DLD1 (cell line): ENCODE measurements at regions not wholly inside any gene's neighbourhood (a gene's known extent, or its start where the extent isn't known, plus 50 kb on each side); places are given as distances from the start of the nearest gene placed in this dataset.

ENCODE experiments used
- in situ Hi-C: cut with HindIII; loops from 2 replicates; pipeline ENCODE4 v1.10.0; 2017; ENCODE audit warnings: low sequenced_read_pairs

- in situ Hi-C loops: loop anchor here (5.0 kb wide), 1 partner anchor 36 kb away; no protein-coding TSS in a partner anchor
Observed at GRCh38 chr5:74201334-74202081, 439.0 kb downstream of the ENC1 start.

DNA sequence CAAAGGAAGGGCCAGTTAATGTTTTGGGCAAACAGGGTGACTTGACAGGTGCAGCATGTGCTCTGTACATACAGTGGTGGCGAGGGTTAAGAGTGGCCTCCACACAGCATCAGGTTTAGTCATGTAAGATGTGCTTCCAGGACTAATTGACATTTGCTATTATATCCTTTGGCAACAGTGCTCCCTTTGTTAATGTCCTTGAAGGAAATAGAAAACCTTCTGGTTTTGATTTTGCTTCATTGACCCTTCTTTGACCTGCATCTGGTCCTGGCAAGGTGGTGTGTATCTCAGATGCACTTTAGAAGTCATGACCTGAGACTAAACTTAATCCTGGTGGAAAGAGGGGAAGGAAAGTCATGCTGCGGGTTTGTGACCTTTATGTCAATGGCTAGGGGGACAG lies 440.0 kb downstream of the ENC1 start:
- in situ Hi-C loops: loop anchor here (5.0 kb wide), 1 partner anchor 37 kb away; no protein-coding TSS in a partner anchor

DNA sequence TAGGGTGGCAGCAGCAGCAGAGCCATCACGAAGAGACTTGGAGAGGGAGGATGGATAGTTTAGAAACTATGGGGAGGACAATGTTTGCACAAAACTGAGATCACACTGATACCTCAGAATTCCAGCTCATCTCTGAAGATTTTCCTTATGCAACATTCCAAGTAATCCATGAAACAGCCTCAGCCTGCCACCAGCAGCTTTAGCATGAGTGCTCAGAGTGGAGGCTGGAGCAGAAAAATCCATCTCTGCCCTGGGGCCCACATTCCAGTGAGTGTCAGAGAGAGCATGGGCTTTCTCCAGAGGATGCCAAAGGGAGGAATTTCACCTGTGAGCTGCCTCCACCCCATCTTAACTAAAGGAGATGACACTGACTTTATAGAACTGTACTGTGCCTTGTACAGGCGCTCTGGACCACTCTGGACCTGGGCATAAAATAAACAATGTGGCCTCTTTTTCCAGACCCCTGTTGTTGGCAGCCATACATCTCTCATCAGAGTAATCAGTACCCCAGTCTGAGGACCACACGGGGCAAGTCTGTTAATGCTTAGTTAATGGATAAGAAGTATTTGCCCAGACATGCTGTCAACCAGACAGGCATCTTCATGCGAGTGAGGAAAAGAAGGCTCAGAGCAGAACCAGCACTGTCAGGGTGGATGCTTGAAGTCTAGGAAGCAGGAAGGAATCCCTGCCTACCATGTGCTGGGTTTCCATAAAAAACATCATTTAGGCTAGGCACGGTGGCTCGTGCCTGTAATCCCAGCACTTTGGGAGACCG lies 440.9 kb downstream of the ENC1 start:
- in situ Hi-C loops: loop anchor here (5.0 kb wide), 1 partner anchor 38 kb away; no protein-coding TSS in a partner anchor

GRCh38 chr5:74199005-74199404 lies 441.5 kb downstream of the ENC1 start:
- in situ Hi-C loops: no loop called here

DNA sequence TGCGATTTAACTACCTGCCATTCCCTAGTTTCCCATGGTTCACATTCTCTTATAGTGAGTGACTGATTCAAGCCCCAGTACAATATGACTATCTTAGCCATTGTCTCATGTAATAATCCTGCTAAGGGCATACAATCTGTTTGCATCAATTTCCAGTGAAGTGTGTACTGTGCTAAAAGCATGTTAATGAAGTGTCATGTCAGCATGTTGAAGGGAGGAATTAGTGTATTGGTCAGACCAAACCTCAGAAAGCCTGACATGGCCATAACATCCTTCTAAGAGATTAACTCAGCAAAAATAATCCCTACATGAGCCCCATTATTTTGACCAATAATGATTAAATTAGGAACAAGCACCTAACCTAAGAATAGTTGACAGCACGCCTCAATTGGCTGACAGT lies 442.4 kb downstream of the ENC1 start:
- in situ Hi-C loops: no loop called here

DNA sequence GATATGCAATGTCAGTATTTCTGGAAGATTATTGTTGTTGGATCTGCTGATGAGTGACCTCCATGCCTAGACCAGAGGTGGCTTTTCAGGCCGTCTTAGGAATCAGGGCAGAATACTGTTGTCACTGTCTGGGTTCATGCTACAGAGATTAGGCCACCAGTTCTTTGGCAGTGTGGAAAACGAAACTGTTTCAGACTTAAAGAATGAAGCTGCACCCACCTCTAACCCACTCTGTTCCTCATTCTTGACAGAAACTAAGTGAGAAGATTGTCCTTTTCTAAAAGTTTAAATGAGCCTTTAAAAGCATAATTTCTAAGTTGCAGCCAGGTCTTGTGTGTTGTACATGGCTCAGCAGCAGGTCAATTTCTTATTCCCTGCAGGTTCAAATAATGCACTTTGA lies 444.3 kb downstream of the ENC1 start:
- in situ Hi-C loops: no loop called here

- in situ Hi-C loops: no loop called here
Observed at GRCh38 chr5:74194196-74194595, 446.3 kb downstream of the ENC1 start.

DNA sequence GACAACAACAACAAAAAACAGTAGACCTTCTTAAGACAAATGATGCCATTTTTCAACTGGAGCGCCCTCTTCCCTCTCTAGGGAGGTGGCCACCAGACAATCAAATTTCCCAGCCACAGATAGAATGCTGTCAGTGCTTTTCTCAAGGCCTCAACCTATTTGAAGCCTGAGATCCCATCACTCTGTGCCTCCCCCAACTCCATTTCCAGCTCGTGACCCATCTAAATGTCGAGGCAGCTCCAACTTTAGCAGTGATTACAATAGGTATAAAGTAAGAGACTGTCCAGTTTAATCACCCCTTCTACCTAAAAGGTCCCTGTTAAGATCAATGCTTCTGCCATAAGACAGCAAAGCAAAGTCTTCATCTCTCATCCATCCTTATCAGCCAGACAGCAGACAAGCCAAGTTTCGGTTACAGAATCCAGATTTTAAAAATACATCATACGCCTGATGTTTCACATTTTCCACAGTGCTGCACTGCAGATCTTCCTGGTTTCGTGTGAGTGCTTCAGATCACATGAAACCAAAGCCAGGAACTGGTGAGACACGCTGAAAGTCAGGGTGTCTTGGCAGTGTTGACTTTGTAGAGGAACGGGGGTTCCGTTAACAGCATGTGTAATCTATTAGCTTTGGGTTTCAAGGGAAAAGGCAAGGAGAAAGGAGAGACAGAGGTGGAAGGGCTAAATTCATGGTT lies 447.8 kb downstream of the ENC1 start:
- in situ Hi-C loops: no loop called here

- in situ Hi-C loops: no loop called here
Observed at GRCh38 chr5:74188351-74189105, 452.0 kb downstream of the ENC1 start.

GRCh38 chr5:74187757-74188156 lies 452.8 kb downstream of the ENC1 start:
- in situ Hi-C loops: no loop called here

DNA sequence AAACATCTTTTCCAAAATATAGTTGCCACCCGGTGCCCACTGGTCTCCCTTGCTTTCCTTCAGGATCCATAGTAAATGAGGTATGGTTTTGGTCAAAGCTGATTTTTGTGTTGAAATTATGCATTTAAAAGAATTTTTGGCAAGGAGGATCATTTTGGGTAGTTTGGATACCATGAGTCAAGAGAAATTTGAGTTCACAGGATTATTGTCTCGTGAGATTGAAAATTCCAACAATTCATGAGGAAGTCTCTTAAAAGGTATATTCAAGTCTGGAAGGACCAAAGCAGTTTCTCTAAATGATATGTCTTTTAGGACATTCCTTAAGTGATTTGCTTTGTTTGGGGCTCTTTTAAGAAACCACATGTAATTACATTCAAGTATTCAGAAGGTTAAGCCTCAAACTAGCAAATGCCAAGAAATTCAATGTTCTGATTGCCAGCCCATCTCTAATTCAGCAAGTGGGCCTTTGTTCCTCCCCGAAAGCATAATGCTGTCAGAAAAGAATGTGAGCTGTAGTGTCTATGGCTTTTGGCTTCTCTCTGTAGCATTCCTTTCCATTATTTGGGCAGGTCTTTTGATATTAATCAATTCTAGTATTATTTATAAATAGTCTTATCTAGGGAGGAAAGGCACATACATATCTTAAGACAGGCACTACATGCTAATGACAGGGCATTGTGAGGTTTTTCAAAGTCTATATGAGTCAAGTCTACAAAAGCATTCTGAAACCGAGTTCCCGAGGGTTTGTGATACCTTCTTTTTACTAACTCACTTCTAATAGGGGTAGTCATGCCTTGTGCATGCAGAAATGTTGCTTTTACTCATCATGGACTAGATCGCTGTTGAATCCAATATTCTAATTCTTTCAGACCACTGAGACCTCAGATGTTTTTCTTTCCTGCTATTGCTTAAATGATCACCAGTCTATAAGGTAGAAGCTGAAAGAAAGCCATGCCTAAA lies 453.9 kb downstream of the ENC1 start:
- in situ Hi-C loops: no loop called here

DNA sequence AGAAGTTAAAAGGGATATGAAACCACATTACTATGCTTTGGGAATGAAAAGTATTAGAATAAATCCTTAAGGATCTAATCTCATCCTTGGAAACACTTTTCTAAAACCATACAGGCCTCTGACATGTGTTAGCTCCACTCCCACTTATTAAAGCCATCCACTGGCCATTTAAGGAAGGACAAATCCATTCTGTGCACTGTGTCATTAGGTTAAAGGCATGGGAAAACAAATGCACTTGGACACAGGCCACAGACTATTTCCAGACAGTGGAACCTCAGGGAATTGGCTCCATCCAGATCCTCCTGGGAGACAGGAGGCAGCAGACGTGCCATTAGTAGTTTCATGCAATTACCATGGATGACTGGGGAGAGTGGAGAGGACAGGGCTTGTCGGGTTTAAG lies 454.9 kb downstream of the ENC1 start:
- in situ Hi-C loops: no loop called here

- in situ Hi-C loops: no loop called here
Observed at GRCh38 chr5:74184649-74185048, 455.9 kb downstream of the ENC1 start.

DNA sequence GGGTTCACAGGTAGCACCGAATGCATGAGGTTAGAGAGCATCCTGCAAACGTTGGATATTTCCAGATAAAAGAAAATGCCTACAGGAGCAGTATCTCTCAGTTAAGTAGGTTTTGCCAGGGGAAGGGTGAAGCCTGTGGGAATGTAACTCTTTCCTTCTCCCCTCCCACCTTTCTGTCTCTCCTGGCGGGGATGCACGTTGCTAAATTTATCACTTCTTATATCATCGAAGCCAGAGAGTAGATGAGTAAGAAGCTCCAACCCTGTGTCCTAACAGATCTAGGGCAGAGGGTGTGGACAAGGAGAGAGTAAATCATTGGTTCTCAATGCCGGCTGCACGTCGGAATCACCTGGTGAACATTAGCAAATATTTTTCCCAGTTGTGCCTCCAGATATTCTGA lies 457.5 kb downstream of the ENC1 start:
- in situ Hi-C loops: no loop called here

DNA sequence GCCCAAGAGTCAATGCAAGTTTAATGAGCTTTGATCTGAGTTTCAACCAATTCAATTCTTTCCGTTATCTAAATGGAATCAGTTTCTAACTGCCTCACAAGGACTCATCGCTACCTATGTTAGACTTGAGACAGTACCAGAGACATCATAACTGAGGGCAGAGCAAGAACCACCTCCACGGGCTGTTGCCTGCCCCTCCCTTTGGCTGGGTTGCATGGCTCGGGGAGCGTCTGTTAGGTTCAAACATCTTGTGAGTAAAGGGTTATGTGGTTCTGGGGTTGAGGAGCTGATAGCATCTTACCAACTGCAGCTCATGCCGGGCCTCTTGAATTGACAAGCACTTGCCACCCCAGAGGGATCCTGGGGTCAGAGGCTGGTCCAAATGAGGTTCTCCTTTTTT lies 457.9 kb downstream of the ENC1 start:
- in situ Hi-C loops: no loop called here

DNA sequence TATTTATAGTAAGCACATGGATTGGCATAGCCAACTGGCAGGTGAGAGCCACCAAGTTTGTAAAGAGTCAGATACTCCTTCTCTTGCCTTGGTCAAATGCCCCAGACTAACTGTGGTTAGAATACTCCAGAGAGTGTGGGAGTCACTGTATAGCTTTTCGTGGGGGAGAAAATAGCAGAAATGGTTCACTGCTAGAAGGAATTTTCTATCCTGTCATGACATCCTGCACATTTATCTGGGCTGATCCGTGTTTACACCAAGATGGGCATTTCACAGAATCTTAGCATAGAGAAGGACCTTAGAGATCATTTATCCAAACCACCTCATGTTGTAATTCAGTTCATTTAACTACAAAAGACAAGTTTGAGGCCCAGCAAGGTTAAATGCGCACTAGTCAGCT lies 460.8 kb downstream of the ENC1 start:
- in situ Hi-C loops: no loop called here

- in situ Hi-C loops: no loop called here
Observed at GRCh38 chr5:74179179-74179578, 461.3 kb downstream of the ENC1 start.

DNA sequence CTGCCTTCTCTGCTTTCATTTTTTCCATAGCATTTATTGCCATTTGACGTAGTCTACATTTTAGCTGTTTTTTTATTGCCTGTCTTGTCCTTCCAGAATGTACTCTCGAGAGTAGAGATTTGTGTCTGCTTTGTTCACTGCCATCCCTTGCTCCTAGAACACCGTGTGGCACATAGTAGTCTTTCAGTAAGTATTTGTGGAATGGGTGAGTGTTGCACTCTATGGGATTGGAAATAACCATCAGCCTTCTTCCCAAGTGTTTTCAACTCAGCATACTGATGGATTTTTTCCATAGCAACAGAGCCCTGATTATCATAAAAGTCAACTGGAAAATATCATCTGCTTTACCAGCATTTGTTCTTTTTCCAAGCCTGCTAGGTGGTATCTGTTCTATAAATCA lies 462.6 kb downstream of the ENC1 start:
- in situ Hi-C loops: no loop called here

- in situ Hi-C loops: no loop called here
Observed at GRCh38 chr5:74174366-74174765, 466.2 kb downstream of the ENC1 start.

DNA sequence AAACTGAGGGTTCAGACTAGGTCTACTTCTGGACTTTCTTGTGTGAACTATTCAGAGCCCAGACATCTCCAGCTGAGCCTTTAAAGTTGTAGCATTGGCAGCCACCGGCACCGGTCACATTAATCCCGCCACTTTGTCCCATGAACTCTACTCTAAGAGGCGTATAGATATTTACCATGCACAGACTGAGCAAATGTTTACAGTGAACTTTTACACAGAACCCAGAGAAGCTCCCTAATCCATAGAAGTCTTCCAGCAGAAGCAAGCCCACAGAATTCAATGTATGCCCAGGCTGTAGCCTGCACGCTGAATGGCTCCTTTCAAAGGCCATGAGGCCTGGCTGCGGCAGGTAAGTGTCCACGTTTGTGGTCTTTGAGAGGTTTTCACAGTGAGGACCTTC lies 466.9 kb downstream of the ENC1 start:
- in situ Hi-C loops: no loop called here
